ENCODE measurements at regions not wholly inside any gene's neighbourhood (a gene's known extent, or its start where the extent isn't known, plus 50 kb on each side); places are given as distances from the start of the nearest gene placed in this dataset.

- H3K18ac ChIP-seq (ENCODE audit: low read depth in 1 of 2, low read length in 2 of 2), result no peak overlapping the region
- WGBS, result 91% methylated on average over 1 of the region's 1 CpG
- no peak for DNase-seq
These were observed 238.5 kb upstream of the RAB4A start for GRCh38 chr1:229032375-229032774.

GRCh38 chr1:229033480-229033879 lies 237.4 kb upstream of the RAB4A start:
- Histone ChIP-seq H2AK5ac (ENCODE audit: low read length, severe bottlenecking) (no peak overlapping the region), H3K4me2 (ENCODE audit: low read length, poor library complexity, severe bottlenecking) (no peak overlapping the region), H3K27ac (ENCODE audit: low read length, poor library complexity, severe bottlenecking) (no peak overlapping the region), H3K9ac (ENCODE audit: low read length) (no peak overlapping the region), H3K36me3 (ENCODE audit: control insufficient read depth in 1 of 2, insufficient read depth in 2 of 2, low read depth in 1 of 2, low read length in 2 of 2) (no peaks in the 10 kb centered on the region), H3K4me3 (ENCODE audit: insufficient read depth in 1 of 2, low read depth in 1 of 2, low read length in 2 of 2) (no peak overlapping the region), H3K23ac (ENCODE audit: low read length in 2 of 2) (no peak overlapping the region), H3K79me1 (replicated peaks; ENCODE audit: low read length, poor library complexity, severe bottlenecking) (no peaks in the 10 kb centered on the region), H3K27me3 (ENCODE audit: control insufficient read depth in 1 of 2, insufficient read depth in 1 of 2, low read length in 2 of 2) (peaks cover 25 to 74% of the 10 kb centered on the region in 2 experiments), H4K8ac (ENCODE audit: low read length) (no peak overlapping the region), H3K4me1 (ENCODE audit: control insufficient read depth, insufficient read depth, low read depth, low read length) (no peaks in the 10 kb centered on the region), H2BK120ac (ENCODE audit: low read depth, low read length) (no peak overlapping the region), H2BK15ac (ENCODE audit: low read depth, poor library complexity, severe bottlenecking) (no peak overlapping the region), H3K14ac (ENCODE audit: low read length in 2 of 2) (no peak overlapping the region), H3K4ac (ENCODE audit: low read depth in 1 of 2, low read length in 2 of 2) (no peak overlapping the region), H4K91ac (ENCODE audit: low read length) (no peak overlapping the region), H2BK12ac (ENCODE audit: low read length in 2 of 2) (no peak overlapping the region), H2BK5ac (ENCODE audit: low read depth, low read length, poor library complexity, severe bottlenecking) (no peak overlapping the region), H2AFZ (ENCODE audit: low read depth, low read length) (no peak overlapping the region), H3K9me3 (ENCODE audit: control insufficient read depth, low read length) (no peaks in the 10 kb centered on the region), H3K18ac (ENCODE audit: low read depth in 1 of 2, low read length in 2 of 2) (no peak overlapping the region)
- 92% methylated on average over 4 of the region's 4 CpGs for WGBS
- no peak for DNase-seq

More at GRCh38 chr1:229032375-229032774, 238.5 kb upstream of the RAB4A start:
- Histone ChIP-seq H2BK12ac (ENCODE audit: low read length in 2 of 2) (peak overlapping the region in 1 of 2 experiments; percentile 19), H3K23ac (ENCODE audit: low read length in 2 of 2) (no peak overlapping the region), H2AK5ac (ENCODE audit: low read length, severe bottlenecking) (no peak overlapping the region), H3K27ac (ENCODE audit: low read length, poor library complexity, severe bottlenecking) (no peak overlapping the region), H3K79me1 (replicated peaks; ENCODE audit: low read length, poor library complexity, severe bottlenecking) (no peaks in the 10 kb centered on the region), H3K4me1 (ENCODE audit: control insufficient read depth, insufficient read depth, low read depth, low read length) (no peaks in the 10 kb centered on the region), H3K4me2 (ENCODE audit: low read length, poor library complexity, severe bottlenecking) (no peak overlapping the region), H3K27me3 (ENCODE audit: control insufficient read depth in 1 of 2, insufficient read depth in 1 of 2, low read length in 2 of 2) (peaks cover 25 to 65% of the 10 kb centered on the region in 2 experiments), H3K9ac (ENCODE audit: low read length) (no peak overlapping the region), H3K4me3 (ENCODE audit: insufficient read depth in 1 of 2, low read depth in 1 of 2, low read length in 2 of 2) (no peak overlapping the region), H3K14ac (ENCODE audit: low read length in 2 of 2) (no peak overlapping the region), H4K91ac (ENCODE audit: low read length) (no peak overlapping the region), H4K8ac (ENCODE audit: low read length) (no peak overlapping the region), H3K4ac (ENCODE audit: low read depth in 1 of 2, low read length in 2 of 2) (no peak overlapping the region), H3K9me3 (ENCODE audit: control insufficient read depth, low read length) (no peaks in the 10 kb centered on the region), H2BK15ac (ENCODE audit: low read depth, poor library complexity, severe bottlenecking) (no peak overlapping the region), H2BK5ac (ENCODE audit: low read depth, low read length, poor library complexity, severe bottlenecking) (no peak overlapping the region), H3K36me3 (ENCODE audit: control insufficient read depth in 1 of 2, insufficient read depth in 2 of 2, low read depth in 1 of 2, low read length in 2 of 2) (no peaks in the 10 kb centered on the region), H2AFZ (ENCODE audit: low read depth, low read length) (no peak overlapping the region), H2BK120ac (ENCODE audit: low read depth, low read length) (no peak overlapping the region)

GRCh38 chr1:229034342-229034741 lies 236.6 kb upstream of the RAB4A start:
- H3K4me2 ChIP-seq (ENCODE audit: low read length, poor library complexity, severe bottlenecking), result no peak overlapping the region
- 100% methylated on average over 2 of the region's 3 CpGs for WGBS

GRCh38 chr1:229035054-229035747 lies 235.7 kb upstream of the RAB4A start:
- Histone ChIP-seq H3K18ac (ENCODE audit: low read depth in 1 of 2, low read length in 2 of 2) (no peak overlapping the region), H2AFZ (ENCODE audit: low read depth, low read length) (no peak overlapping the region), H3K4ac (ENCODE audit: low read depth in 1 of 2, low read length in 2 of 2) (no peak overlapping the region), H4K8ac (ENCODE audit: low read length) (no peak overlapping the region), H2BK12ac (ENCODE audit: low read length in 2 of 2) (no peak overlapping the region), H2BK15ac (ENCODE audit: low read depth, poor library complexity, severe bottlenecking) (no peak overlapping the region), H3K4me2 (ENCODE audit: low read length, poor library complexity, severe bottlenecking) (no peak overlapping the region), H3K36me3 (ENCODE audit: control insufficient read depth in 1 of 2, insufficient read depth in 2 of 2, low read depth in 1 of 2, low read length in 2 of 2) (no peaks in the 10 kb centered on the region), H2BK120ac (ENCODE audit: low read depth, low read length) (no peak overlapping the region), H2AK5ac (ENCODE audit: low read length, severe bottlenecking) (no peak overlapping the region), H3K27me3 (ENCODE audit: control insufficient read depth in 1 of 2, insufficient read depth in 1 of 2, low read length in 2 of 2) (peaks cover 25 to 68% of the 10 kb centered on the region in 2 experiments), H3K9ac (ENCODE audit: low read length) (no peak overlapping the region), H3K23ac (ENCODE audit: low read length in 2 of 2) (no peak overlapping the region), H3K9me3 (ENCODE audit: control insufficient read depth, low read length) (no peaks in the 10 kb centered on the region), H4K91ac (ENCODE audit: low read length) (no peak overlapping the region), H3K4me1 (ENCODE audit: control insufficient read depth, insufficient read depth, low read depth, low read length) (no peaks in the 10 kb centered on the region), H3K27ac (ENCODE audit: low read length, poor library complexity, severe bottlenecking) (no peak overlapping the region), H2BK5ac (ENCODE audit: low read depth, low read length, poor library complexity, severe bottlenecking) (no peak overlapping the region), H3K14ac (ENCODE audit: low read length in 2 of 2) (no peak overlapping the region), H3K4me3 (ENCODE audit: insufficient read depth in 1 of 2, low read depth in 1 of 2, low read length in 2 of 2) (no peak overlapping the region), H3K79me1 (replicated peaks; ENCODE audit: low read length, poor library complexity, severe bottlenecking) (no peaks in the 10 kb centered on the region)
- 82% methylated on average over 6 of the region's 6 CpGs for WGBS
- DNase-seq, result no peak

More at GRCh38 chr1:229034342-229034741, 236.6 kb upstream of the RAB4A start:
- Histone ChIP-seq H3K18ac (ENCODE audit: low read depth in 1 of 2, low read length in 2 of 2) (no peak overlapping the region), H4K91ac (ENCODE audit: low read length) (no peak overlapping the region), H3K79me1 (replicated peaks; ENCODE audit: low read length, poor library complexity, severe bottlenecking) (no peaks in the 10 kb centered on the region), H3K36me3 (ENCODE audit: control insufficient read depth in 1 of 2, insufficient read depth in 2 of 2, low read depth in 1 of 2, low read length in 2 of 2) (no peaks in the 10 kb centered on the region), H2BK5ac (ENCODE audit: low read depth, low read length, poor library complexity, severe bottlenecking) (no peak overlapping the region), H3K27me3 (ENCODE audit: control insufficient read depth in 1 of 2, insufficient read depth in 1 of 2, low read length in 2 of 2) (peaks cover 25 to 69% of the 10 kb centered on the region in 2 experiments), H2BK12ac (ENCODE audit: low read length in 2 of 2) (no peak overlapping the region), H3K9me3 (ENCODE audit: control insufficient read depth, low read length) (no peaks in the 10 kb centered on the region), H3K4me3 (ENCODE audit: insufficient read depth in 1 of 2, low read depth in 1 of 2, low read length in 2 of 2) (no peak overlapping the region), H3K23ac (ENCODE audit: low read length in 2 of 2) (no peak overlapping the region), H2AK5ac (ENCODE audit: low read length, severe bottlenecking) (no peak overlapping the region), H3K27ac (ENCODE audit: low read length, poor library complexity, severe bottlenecking) (no peak overlapping the region), H4K8ac (ENCODE audit: low read length) (no peak overlapping the region), H2BK15ac (ENCODE audit: low read depth, poor library complexity, severe bottlenecking) (no peak overlapping the region), H3K14ac (ENCODE audit: low read length in 2 of 2) (no peak overlapping the region), H3K9ac (ENCODE audit: low read length) (no peak overlapping the region), H2BK120ac (ENCODE audit: low read depth, low read length) (no peak overlapping the region), H3K4me1 (ENCODE audit: control insufficient read depth, insufficient read depth, low read depth, low read length) (no peaks in the 10 kb centered on the region), H3K4ac (ENCODE audit: low read depth in 1 of 2, low read length in 2 of 2) (no peak overlapping the region), H2AFZ (ENCODE audit: low read depth, low read length) (no peak overlapping the region)
- no peak for DNase-seq
